22Rv1 (cell line): ENCODE measurements at regions not wholly inside any gene's neighbourhood (a gene's known extent, or its start where the extent isn't known, plus 50 kb on each side); places are given as distances from the start of the nearest gene placed in this dataset.

Source experiments
- CTCF ChIP-seq: fragments of 450-650 bp; IDR thresholded peaks from 2 replicates; pipeline ENCODE4 v1.5.1; 2017; ENCODE audit warnings: mild to moderate bottlenecking
- ZFX ChIP-seq: fragments of 450-650 bp; IDR thresholded peaks from 2 replicates; pipeline ENCODE4 v1.6.1; 2017; ENCODE audit warnings: antibody characterized with exemption, borderline replicate concordance

- no peak for TF ChIP-seq CTCF
- no peak for TF ChIP-seq ZFX
These were observed 108.7 kb upstream of the SLC38A4 start for GRCh38 chr12:46934374-46935111.
